HCT116 (cell line): ENCODE measurements at regions not wholly inside any gene's neighbourhood (a gene's known extent, or its start where the extent isn't known, plus 50 kb on each side); places are given as distances from the start of the nearest gene placed in this dataset.

Source experiments
- CTCF ChIP-seq, 3 experiments: fragments of 200-600 bp in 1 of 3; sonication (generic) in 1 of 3; IDR thresholded peaks in 2 of 3; conservative IDR thresholded peaks in 1 of 3; 2 replicates each; pipeline ENCODE4 v1.5.1; 2012 to 2017; ENCODE audit warnings: low read depth in 2 of 3, low read length in 2 of 3, antibody characterized with exemption in 1 of 3, borderline replicate concordance in 1 of 3, control low read depth in 1 of 3, mild to moderate bottlenecking in 1 of 3, mixed read lengths in 1 of 3, mixed run types in 1 of 3, moderate library complexity in 1 of 3; ENCODE audit not compliant: insufficient read depth in 1 of 3
- TCF7L2 ChIP-seq: IDR thresholded peaks from 2 replicates; pipeline ENCODE4 v1.7.0; 2011; ENCODE audit warnings: borderline replicate concordance, inconsistent platforms; ENCODE audit not compliant: insufficient read depth, insufficient read length; ENCODE audit errors: extremely low read depth

GRCh38 chrX:40521868-40522450 lies 58.8 kb upstream of the ATP6AP2 start:
- TF ChIP-seq CTCF (IDR thresholded peaks at IDR 0.05 in 2 of 3, conservative IDR thresholded peaks at IDR 0.05 in 1 of 3; ENCODE audit: borderline replicate concordance in 1 of 3, insufficient read depth in 1 of 3, low read depth in 2 of 3, low read length in 2 of 3): no peak
- TF ChIP-seq TCF7L2: no peak
